ENCODE measurements at regions not wholly inside any gene's neighbourhood (a gene's known extent, or its start where the extent isn't known, plus 50 kb on each side); places are given as distances from the start of the nearest gene placed in this dataset.
A peak's percentile ranks its signal among the peaks of the same experiment; 100 is the strongest.

DNA sequence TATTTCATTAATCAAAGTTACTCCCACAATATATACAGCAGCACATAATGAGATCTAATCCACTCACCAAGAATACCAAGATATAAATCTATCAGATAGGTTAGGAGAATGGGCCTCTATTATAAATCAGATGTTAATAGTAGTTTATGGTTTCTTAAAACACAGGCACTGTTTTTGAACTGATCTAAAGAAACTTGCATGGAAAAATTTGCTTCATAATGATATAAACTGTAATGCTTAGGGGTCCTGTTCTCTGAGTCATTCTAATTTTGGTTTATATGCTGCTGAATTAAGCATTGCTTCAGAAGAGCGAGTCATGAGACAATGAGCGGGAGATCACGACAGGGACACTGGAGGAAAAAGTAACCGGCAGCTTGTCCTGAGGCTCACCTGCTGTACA lies 113.3 kb upstream of the OTUD4 start:
- no peak for TF ChIP-seq SPI1 (IDR thresholded peaks at IDR 0.05; ENCODE audit: low read depth, low read length)
- no peak for TF ChIP-seq TAF1 (IDR thresholded peaks at IDR 0.05; ENCODE audit: low read depth, low read length)
- TF ChIP-seq PAX5 (IDR thresholded peaks at IDR 0.05; ENCODE audit: insufficient read depth, low read length, severe bottlenecking): no peak
- TF ChIP-seq POLR2AphosphoS5 (IDR thresholded peaks at IDR 0.05; ENCODE audit: low read depth, low read length): no peak
- no peak for TF ChIP-seq POLR2A (IDR thresholded peaks at IDR 0.05; ENCODE audit: low read depth, low read length)
- TF ChIP-seq POU2F2 (IDR thresholded peaks at IDR 0.05; ENCODE audit: low read depth, low read length): no peak
- DNase-seq (ENCODE audit: insufficient read length, low spot score) (no peak), FAIRE-seq (no peak)

DNA sequence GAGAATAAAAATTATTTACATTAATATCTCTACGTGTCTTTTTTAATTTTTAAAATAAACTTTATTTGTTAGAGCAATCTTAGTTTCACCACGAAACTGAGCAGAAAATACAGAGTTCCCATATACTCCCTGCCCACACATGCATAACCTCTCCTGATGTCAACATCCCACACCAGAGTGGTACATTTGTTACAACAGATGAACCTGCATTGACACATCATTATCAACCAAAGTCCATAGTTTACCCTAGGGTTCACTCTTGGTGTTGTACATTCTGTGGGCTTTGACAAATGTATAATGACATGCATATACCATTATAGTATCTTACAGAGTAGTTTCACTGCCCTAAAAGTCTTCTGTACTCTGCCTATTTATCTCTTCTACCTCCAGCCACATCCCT lies 110.6 kb upstream of the OTUD4 start:
- DNase-seq (ENCODE audit: insufficient read length, low spot score): no peak
- peak; percentile 31 for FAIRE-seq
- TF ChIP-seq POU2F2 (IDR thresholded peaks at IDR 0.05; ENCODE audit: low read depth, low read length) (no peak), TAF1 (IDR thresholded peaks at IDR 0.05; ENCODE audit: low read depth, low read length) (no peak), POLR2A (IDR thresholded peaks at IDR 0.05; ENCODE audit: low read depth, low read length) (no peak), POLR2AphosphoS5 (IDR thresholded peaks at IDR 0.05; ENCODE audit: low read depth, low read length) (no peak), PAX5 (IDR thresholded peaks at IDR 0.05; ENCODE audit: insufficient read depth, low read length, severe bottlenecking) (no peak), SPI1 (IDR thresholded peaks at IDR 0.05; ENCODE audit: low read depth, low read length) (no peak)

DNA sequence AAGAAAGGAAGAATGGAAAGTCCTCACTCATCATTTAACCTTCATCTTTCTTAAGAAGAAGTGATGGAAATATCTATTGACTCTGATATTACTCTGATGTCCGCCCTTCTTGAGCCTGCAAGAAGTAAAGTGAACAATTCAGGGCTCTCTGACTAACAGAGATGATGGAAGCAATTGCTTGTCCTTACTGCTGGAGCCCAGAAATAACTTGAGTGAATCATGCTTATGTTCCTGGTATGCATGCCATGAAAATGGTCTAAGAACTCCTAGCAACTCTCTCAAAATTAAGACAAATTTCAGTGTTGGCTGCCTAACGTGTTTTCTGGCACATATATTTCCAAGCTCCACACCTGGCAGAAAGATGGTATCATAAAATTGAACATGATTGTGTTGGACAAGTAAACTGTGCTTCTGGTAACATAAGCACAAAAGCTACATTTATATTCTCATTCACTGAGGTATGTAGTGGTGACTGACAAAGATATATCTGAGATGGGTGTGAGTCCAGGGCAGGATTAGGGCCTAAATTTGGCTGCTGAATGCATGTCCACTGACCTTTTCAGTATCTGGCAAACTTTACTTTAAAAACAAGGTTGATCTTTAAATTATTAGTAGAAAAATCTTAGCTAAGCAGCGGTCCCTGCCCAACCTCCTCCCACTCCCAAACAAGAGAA lies 109.2 kb upstream of the OTUD4 start:
- FAIRE-seq (no peak), DNase-seq (ENCODE audit: insufficient read length, low spot score) (no peak)
- no peak for TF ChIP-seq SPI1 (IDR thresholded peaks at IDR 0.05; ENCODE audit: low read depth, low read length)
- no peak for TF ChIP-seq POLR2A (IDR thresholded peaks at IDR 0.05; ENCODE audit: low read depth, low read length)
- no peak for TF ChIP-seq PAX5 (IDR thresholded peaks at IDR 0.05; ENCODE audit: insufficient read depth, low read length, severe bottlenecking)
- no peak for TF ChIP-seq TAF1 (IDR thresholded peaks at IDR 0.05; ENCODE audit: low read depth, low read length)
- TF ChIP-seq POU2F2 (IDR thresholded peaks at IDR 0.05; ENCODE audit: low read depth, low read length): no peak
- no peak for TF ChIP-seq POLR2AphosphoS5 (IDR thresholded peaks at IDR 0.05; ENCODE audit: low read depth, low read length)

DNA sequence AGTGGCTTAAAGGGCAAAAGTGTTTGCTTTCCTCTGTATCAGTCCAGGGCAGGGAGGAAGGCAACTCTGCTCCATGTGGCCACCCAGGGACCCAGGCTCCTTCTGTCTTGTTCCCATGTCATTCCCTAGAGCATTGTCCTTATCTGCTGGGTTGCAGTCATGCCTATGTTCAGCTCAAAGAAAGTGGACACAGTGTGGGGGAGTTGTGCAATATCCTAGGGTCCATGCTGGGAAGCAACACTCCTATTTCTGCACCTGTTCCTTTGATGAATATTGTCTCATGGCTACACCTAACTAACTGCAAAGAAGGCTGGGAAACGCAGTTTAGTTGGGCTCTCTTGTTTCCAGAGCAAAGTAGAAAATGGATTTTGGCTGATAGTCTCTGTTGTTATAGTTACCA lies 107.0 kb upstream of the OTUD4 start:
- FAIRE-seq (no peak), DNase-seq (ENCODE audit: insufficient read length, low spot score) (no peak)
- TF ChIP-seq POU2F2 (IDR thresholded peaks at IDR 0.05; ENCODE audit: low read depth, low read length) (no peak), TAF1 (IDR thresholded peaks at IDR 0.05; ENCODE audit: low read depth, low read length) (no peak), POLR2AphosphoS5 (IDR thresholded peaks at IDR 0.05; ENCODE audit: low read depth, low read length) (no peak), SPI1 (IDR thresholded peaks at IDR 0.05; ENCODE audit: low read depth, low read length) (no peak), PAX5 (IDR thresholded peaks at IDR 0.05; ENCODE audit: insufficient read depth, low read length, severe bottlenecking) (no peak)

DNA sequence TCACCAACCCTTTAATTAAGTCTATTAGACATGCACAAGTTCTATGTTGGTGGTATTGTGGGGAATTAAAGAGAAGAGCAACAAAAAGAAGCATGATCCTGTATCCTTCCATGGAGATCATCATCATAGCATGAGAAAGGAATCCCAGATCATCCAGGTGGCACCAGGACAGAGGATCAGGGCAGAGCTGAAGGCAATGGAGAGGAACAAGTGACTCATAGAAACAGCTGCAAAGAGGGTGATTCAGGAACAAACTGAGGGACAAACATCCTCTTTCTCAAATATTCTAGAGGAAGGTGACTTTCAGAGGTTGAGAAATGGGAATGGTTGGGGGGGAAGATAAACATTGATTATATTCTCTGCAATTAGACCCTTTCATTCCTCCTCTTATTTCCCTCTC lies 105.5 kb upstream of the OTUD4 start:
- DNase-seq (ENCODE audit: insufficient read length, low spot score) (no peak), FAIRE-seq (no peak)
- TF ChIP-seq POLR2A (IDR thresholded peaks at IDR 0.05; ENCODE audit: low read depth, low read length) (no peak), POLR2AphosphoS5 (IDR thresholded peaks at IDR 0.05; ENCODE audit: low read depth, low read length) (no peak), PAX5 (IDR thresholded peaks at IDR 0.05; ENCODE audit: insufficient read depth, low read length, severe bottlenecking) (no peak), POU2F2 (IDR thresholded peaks at IDR 0.05; ENCODE audit: low read depth, low read length) (no peak), SPI1 (IDR thresholded peaks at IDR 0.05; ENCODE audit: low read depth, low read length) (no peak), TAF1 (IDR thresholded peaks at IDR 0.05; ENCODE audit: low read depth, low read length) (no peak)

DNA sequence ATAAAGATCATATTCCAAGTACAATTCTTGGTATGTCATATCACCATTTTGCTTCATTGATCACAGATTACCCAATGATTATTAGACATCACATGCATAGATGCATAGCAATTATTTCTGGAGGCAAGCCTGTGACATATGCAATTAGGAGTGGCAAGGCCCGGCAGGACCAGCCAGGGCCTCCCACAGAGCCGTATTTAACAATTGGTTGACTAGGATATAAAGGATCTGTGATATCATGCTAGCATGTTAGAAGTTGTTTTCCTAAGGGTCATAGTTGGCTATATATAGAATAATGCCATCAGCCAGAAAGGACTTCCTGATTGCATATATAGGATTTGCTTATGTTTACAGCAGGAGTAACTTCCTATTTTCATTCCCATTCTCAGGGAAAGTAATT lies 103.5 kb upstream of the OTUD4 start:
- TF ChIP-seq SPI1 (IDR thresholded peaks at IDR 0.05; ENCODE audit: low read depth, low read length): no peak
- no peak for TF ChIP-seq PAX5 (IDR thresholded peaks at IDR 0.05; ENCODE audit: insufficient read depth, low read length, severe bottlenecking)
- TF ChIP-seq TAF1 (IDR thresholded peaks at IDR 0.05; ENCODE audit: low read depth, low read length): no peak
- no peak for TF ChIP-seq POLR2AphosphoS5 (IDR thresholded peaks at IDR 0.05; ENCODE audit: low read depth, low read length)
- no peak for TF ChIP-seq POU2F2 (IDR thresholded peaks at IDR 0.05; ENCODE audit: low read depth, low read length)
- no peak for TF ChIP-seq POLR2A (IDR thresholded peaks at IDR 0.05; ENCODE audit: low read depth, low read length)
- no peak for FAIRE-seq
- DNase-seq (ENCODE audit: insufficient read length, low spot score): no peak

DNA sequence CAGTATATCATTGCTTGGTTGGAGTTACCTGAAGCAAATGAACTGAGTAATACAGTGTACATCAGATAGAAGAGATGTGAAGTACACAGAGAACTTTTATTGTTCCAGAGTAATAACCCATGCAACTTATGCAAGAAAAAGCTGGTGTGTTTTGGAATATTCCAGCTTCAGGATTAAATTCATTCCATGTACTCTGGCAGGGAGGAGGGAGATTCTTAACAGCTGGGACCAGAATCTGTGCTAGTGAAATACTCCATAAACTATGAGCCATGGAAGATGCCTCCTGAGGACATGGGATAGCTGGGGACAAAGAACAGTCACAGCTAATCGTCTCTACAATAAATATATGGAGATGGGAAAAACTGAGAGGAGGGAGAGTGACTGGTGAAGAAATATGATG lies 101.6 kb upstream of the OTUD4 start:
- TF ChIP-seq TAF1 (IDR thresholded peaks at IDR 0.05; ENCODE audit: low read depth, low read length): no peak
- TF ChIP-seq POLR2A (IDR thresholded peaks at IDR 0.05; ENCODE audit: low read depth, low read length): no peak
- no peak for DNase-seq (ENCODE audit: insufficient read length, low spot score)
- FAIRE-seq: no peak

DNA sequence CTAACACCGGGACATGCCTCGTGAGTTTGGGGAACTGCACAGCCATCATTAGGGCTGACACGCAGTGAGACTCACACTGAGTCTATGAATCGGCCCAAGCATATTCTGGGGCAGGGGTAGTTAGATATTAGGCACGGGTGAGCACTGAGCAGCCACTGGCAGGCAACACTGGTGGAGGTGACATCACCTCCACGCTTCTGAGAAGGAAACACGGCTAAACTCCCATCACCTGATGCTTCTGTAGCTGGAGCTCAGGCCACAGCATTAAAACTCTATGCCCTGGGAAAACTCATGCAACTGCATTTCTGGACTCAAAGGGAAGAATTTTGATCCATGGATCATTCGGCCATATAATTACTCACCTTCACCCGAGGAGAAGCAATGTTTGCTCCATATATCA lies 100.8 kb upstream of the OTUD4 start:
- DNase-seq (ENCODE audit: insufficient read length, low spot score) (no peak), FAIRE-seq (no peak)
- TF ChIP-seq POLR2AphosphoS5 (IDR thresholded peaks at IDR 0.05; ENCODE audit: low read depth, low read length) (no peak), POLR2A (IDR thresholded peaks at IDR 0.05; ENCODE audit: low read depth, low read length) (no peak), POU2F2 (IDR thresholded peaks at IDR 0.05; ENCODE audit: low read depth, low read length) (no peak), SPI1 (IDR thresholded peaks at IDR 0.05; ENCODE audit: low read depth, low read length) (no peak), TAF1 (IDR thresholded peaks at IDR 0.05; ENCODE audit: low read depth, low read length) (no peak), PAX5 (IDR thresholded peaks at IDR 0.05; ENCODE audit: insufficient read depth, low read length, severe bottlenecking) (no peak)

DNA sequence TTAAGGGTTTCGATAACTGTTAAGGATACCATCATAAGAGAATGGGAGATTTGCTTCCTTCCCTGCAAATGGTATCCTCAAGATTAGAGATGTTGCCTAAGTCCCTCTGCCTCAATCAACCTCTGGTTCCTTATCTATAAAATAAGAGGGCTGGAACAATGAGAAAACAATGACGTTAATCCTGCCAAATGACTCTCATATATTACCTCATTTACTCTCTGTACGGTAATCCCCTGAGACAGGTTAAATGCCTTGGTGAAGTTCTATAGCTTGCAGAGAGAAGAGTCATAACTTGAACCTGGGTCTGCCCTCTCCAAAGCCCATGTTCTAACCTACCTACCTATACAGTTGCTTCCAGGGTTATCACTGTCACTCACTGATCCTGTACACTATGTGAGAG lies 100.2 kb upstream of the OTUD4 start:
- DNase-seq (ENCODE audit: insufficient read length, low spot score) (no peak), FAIRE-seq (no peak)
- TF ChIP-seq POLR2AphosphoS5 (IDR thresholded peaks at IDR 0.05; ENCODE audit: low read depth, low read length) (no peak), POU2F2 (IDR thresholded peaks at IDR 0.05; ENCODE audit: low read depth, low read length) (no peak), POLR2A (IDR thresholded peaks at IDR 0.05; ENCODE audit: low read depth, low read length) (no peak), TAF1 (IDR thresholded peaks at IDR 0.05; ENCODE audit: low read depth, low read length) (no peak), SPI1 (IDR thresholded peaks at IDR 0.05; ENCODE audit: low read depth, low read length) (no peak), PAX5 (IDR thresholded peaks at IDR 0.05; ENCODE audit: insufficient read depth, low read length, severe bottlenecking) (no peak)
